PC-9 (cell line): ENCODE measurements at regions not wholly inside any gene's neighbourhood (a gene's known extent, or its start where the extent isn't known, plus 50 kb on each side); places are given as distances from the start of the nearest gene placed in this dataset.

ENCODE experiments used
- BruUV-seq: library from RNA; stranded (reverse); fragments of 400-500 nt; replicated peaks from 2 replicates; lab custom pipeline; 2021; lab: Mats Ljungman, UMichigan
- CTCF ChIA-PET: fragments of 300-600 bp; sonication (Branson Sonifier 250); formaldehyde crosslinking; loops from one replicate; lab custom pipeline; 2022; ENCODE audit warnings: antibody characterized with exemption; lab: Charles Lee
- POLR2A ChIA-PET: fragments of 300-600 bp; sonication (Branson Sonifier 250); formaldehyde crosslinking; loops from one replicate; lab custom pipeline; 2022; ENCODE audit warnings: antibody characterized with exemption; ENCODE audit not compliant: unreplicated experiment; lab: Charles Lee
- DNase-seq, 2 experiments: peaks; one replicate each; pipeline versions ENCODE4 v3.0.0 to v3.0.0-alpha.2; 2015 to 2022; ENCODE audit warnings: mixed read lengths in 1 of 2
- H2AFZ ChIP-seq: fragments of 200-600 bp; sonication (generic); 2 replicates; pipeline ENCODE4 v1.8.1; 2017; ENCODE audit warnings: antibody characterized with exemption
- H3F3A ChIP-seq: fragments of 200-600 bp; sonication (generic); 2 replicates; pipeline ENCODE4 v1.8.1; 2017; ENCODE audit warnings: antibody characterized with exemption, mild to moderate bottlenecking, low read depth; ENCODE audit not compliant: insufficient read depth
- H3K27ac ChIP-seq: fragments of 200-600 bp; sonication (generic); 2 replicates; pipeline ENCODE4 v1.6.1; 2016; ENCODE audit warnings: mixed run types
- H3K27me3 ChIP-seq: fragments of 200-600 bp; sonication (generic); 2 replicates; pipeline ENCODE4 v1.6.1; 2016; ENCODE audit warnings: low read depth, mixed run types; ENCODE audit not compliant: insufficient read depth
- H3K36me3 ChIP-seq: fragments of 200-600 bp; sonication (generic); 2 replicates; pipeline ENCODE4 v1.6.1; 2016; ENCODE audit warnings: low read depth, mixed run types
- H3K4me1 ChIP-seq: fragments of 200-600 bp; sonication (generic); replicated peaks from 2 replicates; pipeline ENCODE4 v1.6.1; 2016; ENCODE audit warnings: mixed run types; ENCODE audit not compliant: insufficient read depth
- H3K4me2 ChIP-seq: fragments of 200-600 bp; sonication (generic); 2 replicates; pipeline ENCODE4 v1.6.1; 2017; ENCODE audit warnings: mixed run types
- H3K4me3 ChIP-seq: fragments of 200-600 bp; sonication (generic); 2 replicates; pipeline ENCODE4 v1.6.1; 2016; ENCODE audit warnings: mixed run types
- H3K79me2 ChIP-seq: fragments of 200-600 bp; sonication (generic); 2 replicates; pipeline ENCODE4 v1.6.1; 2017; ENCODE audit warnings: low read depth, mixed run types
- H3K9me2 ChIP-seq: fragments of 200-600 bp; sonication (generic); 2 replicates; pipeline ENCODE4 v1.8.1; 2017; ENCODE audit warnings: mild to moderate bottlenecking; ENCODE audit not compliant: insufficient read depth
- H3K9me3 ChIP-seq: fragments of 200-600 bp; sonication (generic); 2 replicates; pipeline ENCODE4 v1.8.1; 2016; ENCODE audit warnings: low read depth; ENCODE audit not compliant: insufficient read depth
- H4K20me1 ChIP-seq: fragments of 200-600 bp; sonication (generic); 2 replicates; pipeline ENCODE4 v1.8.1; 2017; ENCODE audit not compliant: insufficient read depth
- CTCF ChIP-seq: fragments of 200-600 bp; sonication (generic); conservative IDR thresholded peaks from 2 replicates; pipeline ENCODE4 v1.6.1; 2017; ENCODE audit warnings: mixed run types, antibody characterized with exemption, mild to moderate bottlenecking, moderate library complexity
- EZH2 ChIP-seq: fragments of 200-600 bp; sonication (generic); IDR thresholded peaks from 2 replicates; pipeline ENCODE4 v1.8.0; 2017; ENCODE audit warnings: antibody characterized with exemption, low read depth
- intact Hi-C: fragments of 100-400 bp; cut with micrococcal nuclease; formaldehyde crosslinking; loops from one replicate; pipeline ENCODE4 v1.10.0; 2022; ENCODE audit not compliant: unreplicated experiment

GRCh38 chr14:83575301-83575700, 1954.6 kb upstream of the FLRT2 start:
- POLR2A ChIA-PET: no interaction called here
- intact Hi-C loops: no loop called here
- CTCF ChIA-PET: no interaction called here
- BruUV-seq: no TSS peak
- Histone ChIP-seq H3K4me3 (no peak overlapping the region), H3F3A (no peaks in the 10 kb centered on the region), H3K27me3 (no peaks in the 10 kb centered on the region), H3K36me3 (no peaks in the 10 kb centered on the region), H2AFZ (no peak overlapping the region), H3K4me2 (no peak overlapping the region), H3K9me3 (no peaks in the 10 kb centered on the region), H3K27ac (no peak overlapping the region), H3K4me1 (no peaks in the 10 kb centered on the region), H3K79me2 (no peaks in the 10 kb centered on the region), H4K20me1 (no peaks in the 10 kb centered on the region), H3K9me2 (no peaks in the 10 kb centered on the region)
- DNase-seq: no peak
- TF ChIP-seq CTCF (no peak), EZH2 (no peak)

GRCh38 chr14:83583201-83583600, 1946.7 kb upstream of the FLRT2 start:
- CTCF ChIA-PET: no interaction called here
- TF ChIP-seq EZH2: no peak
- no peak for TF ChIP-seq CTCF
- DNase-seq: no peak
- no peaks in the 10 kb centered on the region for H3K9me2 ChIP-seq
- H3K9me3 ChIP-seq: no peaks in the 10 kb centered on the region
- POLR2A ChIA-PET: no interaction called here
- no peaks in the 10 kb centered on the region for H4K20me1 ChIP-seq
- H3K27me3 ChIP-seq: no peaks in the 10 kb centered on the region
- no peak overlapping the region for H3K27ac ChIP-seq
- no peaks in the 10 kb centered on the region for H3K4me1 ChIP-seq
- no peak overlapping the region for H3K4me3 ChIP-seq
- H3K79me2 ChIP-seq: no peaks in the 10 kb centered on the region
- no peak overlapping the region for H3K4me2 ChIP-seq
- H3K36me3 ChIP-seq: no peaks in the 10 kb centered on the region
- no peaks in the 10 kb centered on the region for H3F3A ChIP-seq
- no TSS peak for BruUV-seq
- H2AFZ ChIP-seq: no peak overlapping the region
- intact Hi-C loops: no loop called here

DNA sequence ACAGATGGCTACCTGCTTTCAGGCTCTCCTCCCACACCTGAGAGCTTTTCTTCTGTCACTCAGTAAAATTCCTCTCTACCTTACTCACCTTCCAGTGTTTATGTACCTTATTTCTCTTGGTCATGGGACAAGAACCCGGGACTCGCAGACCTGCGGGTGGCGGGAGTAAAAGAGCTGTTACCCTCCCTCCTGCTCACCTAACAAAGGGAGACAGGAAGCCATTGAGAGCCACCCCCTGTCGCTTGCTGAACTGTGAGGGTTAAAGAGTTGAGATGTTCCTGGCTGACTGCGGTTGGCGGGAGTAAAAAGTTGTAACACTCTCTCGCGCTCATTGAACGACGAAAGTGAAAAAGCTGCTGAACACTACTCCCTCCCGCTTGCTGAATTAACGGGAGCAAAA, 1935.1 kb upstream of the FLRT2 start:
- CTCF ChIA-PET: no interaction called here
- Histone ChIP-seq H3K4me1 (no peaks in the 10 kb centered on the region), H3K79me2 (no peaks in the 10 kb centered on the region), H3F3A (no peaks in the 10 kb centered on the region), H3K4me3 (no peak overlapping the region), H3K27me3 (no peaks in the 10 kb centered on the region), H3K9me3 (no peaks in the 10 kb centered on the region), H3K4me2 (no peak overlapping the region), H4K20me1 (no peaks in the 10 kb centered on the region), H3K27ac (no peak overlapping the region), H3K36me3 (no peaks in the 10 kb centered on the region), H2AFZ (no peak overlapping the region), H3K9me2 (no peaks in the 10 kb centered on the region)
- POLR2A ChIA-PET: no interaction called here
- no peak for TF ChIP-seq CTCF
- TF ChIP-seq EZH2: no peak
- DNase-seq: no peak
- intact Hi-C loops: no loop called here
- BruUV-seq: no TSS peak
